HG03469 (cell line): ENCODE measurements at regions not wholly inside any gene's neighbourhood (a gene's known extent, or its start where the extent isn't known, plus 50 kb on each side); places are given as distances from the start of the nearest gene placed in this dataset.
"Not testable (repeated sequence)": the region's sequence is repeated elsewhere in the genome, so short reads cannot be mapped to it uniquely, and the experiment has no call there.

Source experiments
- ATAC-seq: cut with Tn5 transposase; IDR thresholded peaks from one replicate; pipeline ENCODE4 v1.9.1; 2021; ENCODE audit warnings: mild to moderate bottlenecking, moderate library complexity, moderate number of reproducible peaks; ENCODE audit not compliant: unreplicated experiment

DNA sequence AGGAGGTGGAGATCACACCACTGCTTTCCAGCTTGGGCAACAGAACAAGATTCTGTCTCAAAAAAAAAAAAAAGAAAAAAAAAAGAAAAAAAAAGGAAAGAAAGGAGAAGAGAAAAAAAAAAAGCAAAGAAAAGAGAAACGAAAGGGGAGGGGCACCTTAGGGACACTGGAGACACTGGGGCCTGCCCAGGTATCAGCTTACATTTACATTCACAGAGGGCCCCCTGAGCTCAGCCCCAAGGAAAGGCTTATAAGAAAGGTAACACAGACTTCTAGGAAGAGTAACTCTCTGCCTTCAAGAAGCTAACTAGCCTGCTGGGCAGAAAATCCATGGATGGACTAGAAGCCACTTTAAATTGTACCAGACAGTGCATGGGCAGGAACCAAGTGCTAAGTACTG lies 108.8 kb downstream of the NPY start:
- no peak for ATAC-seq

DNA sequence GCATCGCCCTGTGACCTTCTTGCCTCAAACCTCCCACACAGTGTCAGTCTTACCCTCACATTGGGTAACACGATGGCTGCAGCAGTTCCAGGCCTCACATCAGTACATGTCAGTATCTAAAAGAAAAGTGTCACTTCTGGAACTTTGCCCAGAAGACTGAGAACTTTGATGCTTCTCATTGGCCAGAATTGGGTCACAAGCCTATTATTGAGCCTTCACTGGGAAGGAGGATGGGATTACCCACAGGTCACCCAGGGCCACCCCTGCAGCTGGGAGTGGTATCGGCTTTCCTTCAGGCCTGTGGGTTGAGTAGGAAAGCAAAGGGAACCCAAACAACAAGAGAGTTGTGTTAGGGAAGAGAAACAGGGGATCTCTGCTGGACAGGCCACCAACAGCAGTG lies 111.5 kb downstream of the NPY start:
- ATAC-seq = no peak

DNA sequence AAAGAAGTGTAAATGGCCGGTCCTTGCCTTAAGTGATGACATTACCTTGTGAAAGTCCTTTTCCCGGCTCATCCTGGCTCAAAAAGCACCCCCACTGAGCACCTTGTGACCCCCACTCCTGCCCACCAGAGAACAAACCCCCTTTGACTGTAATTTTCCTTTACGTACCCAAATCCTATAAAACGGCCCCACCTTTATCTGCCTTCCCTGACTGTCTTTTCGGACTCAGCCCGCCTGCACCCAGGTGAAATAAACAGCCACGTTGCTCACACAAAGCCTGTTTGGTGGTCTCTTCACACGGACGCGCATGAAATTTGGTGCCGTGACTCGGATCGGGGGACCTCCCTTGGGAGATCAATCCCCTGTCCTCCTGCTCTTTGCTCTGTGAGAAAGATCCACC lies 112.4 kb downstream of the NPY start:
- not testable (repeated sequence) for ATAC-seq

DNA sequence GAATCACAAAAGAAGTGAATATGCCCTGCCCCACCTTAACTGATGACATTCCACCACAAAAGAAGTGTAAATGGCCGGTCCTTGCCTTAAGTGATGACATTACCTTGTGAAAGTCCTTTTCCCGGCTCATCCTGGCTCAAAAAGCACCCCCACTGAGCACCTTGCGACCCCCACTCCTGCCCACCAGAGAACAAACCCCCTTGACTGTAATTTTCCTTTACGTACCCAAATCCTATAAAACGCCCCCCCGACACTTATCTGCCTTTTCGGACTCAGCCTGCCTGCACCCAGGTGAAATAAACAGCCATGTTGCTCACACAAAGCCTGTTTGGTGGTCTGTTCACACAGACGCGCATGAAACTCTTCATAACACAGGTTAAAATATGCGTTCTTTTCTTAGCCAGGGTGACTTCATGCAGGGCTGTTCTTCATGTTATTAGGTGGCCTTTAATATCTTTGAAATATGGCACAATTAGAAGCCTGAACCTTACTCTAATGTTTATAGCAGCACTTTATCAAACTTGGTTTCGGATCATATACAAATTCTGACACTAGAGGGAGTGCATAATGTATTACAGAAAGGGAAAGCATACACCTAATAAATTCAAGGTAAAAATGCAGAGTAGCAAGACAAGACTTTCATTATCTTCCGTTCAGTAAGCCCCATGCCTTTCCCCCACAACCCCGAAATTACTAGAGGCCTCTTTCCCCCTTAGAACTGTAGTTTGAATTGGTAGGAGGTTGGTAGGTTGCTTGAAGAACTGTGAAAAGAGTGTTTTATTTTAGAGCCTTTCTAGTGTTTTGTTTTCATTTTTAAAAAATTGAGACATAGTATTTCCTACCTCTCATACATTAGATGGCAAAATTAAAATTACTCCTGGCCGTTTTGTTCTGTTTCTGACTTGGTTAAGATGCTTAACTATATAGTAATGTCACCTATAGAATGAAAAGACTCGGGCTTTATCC lies 117.9 kb downstream of the NPY start:
- no peak for ATAC-seq

DNA sequence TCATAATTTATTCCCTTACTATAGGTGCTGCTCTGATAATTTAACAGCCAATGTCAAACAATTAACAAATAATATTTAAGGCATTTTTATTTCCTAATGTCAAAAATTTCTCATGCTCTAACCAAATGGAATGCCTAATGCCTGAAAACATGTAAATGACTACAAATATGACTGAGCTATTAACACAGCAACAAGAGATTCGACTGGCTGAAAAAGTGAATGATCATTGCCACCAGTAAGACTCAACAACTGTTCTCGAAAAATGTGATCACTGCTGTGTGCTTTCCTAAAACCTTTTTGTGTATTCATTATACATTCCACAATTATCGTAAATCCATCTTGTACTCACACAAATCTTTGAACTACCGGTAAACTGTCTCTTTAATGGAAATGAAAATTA lies 118.7 kb downstream of the NPY start:
- ATAC-seq = no peak

DNA sequence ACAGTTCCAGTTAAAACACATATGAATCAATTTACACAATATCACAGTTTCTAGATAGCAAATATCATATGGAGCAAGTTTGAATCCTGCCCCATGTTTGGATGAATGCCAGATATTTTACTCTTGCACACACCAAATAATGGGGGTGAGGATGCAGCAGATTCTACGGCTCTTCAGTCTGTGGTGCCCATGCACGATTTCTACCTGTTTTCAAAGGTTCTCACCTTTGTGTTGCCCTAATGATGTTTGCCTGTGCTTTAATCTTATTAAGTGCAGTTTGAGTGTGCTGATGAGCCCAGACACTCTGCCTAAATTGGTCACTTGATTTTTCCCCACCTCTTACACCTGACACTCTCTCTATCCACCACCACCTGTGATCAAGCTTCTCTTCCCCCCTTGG lies 119.6 kb downstream of the NPY start:
- ATAC-seq = no peak

DNA sequence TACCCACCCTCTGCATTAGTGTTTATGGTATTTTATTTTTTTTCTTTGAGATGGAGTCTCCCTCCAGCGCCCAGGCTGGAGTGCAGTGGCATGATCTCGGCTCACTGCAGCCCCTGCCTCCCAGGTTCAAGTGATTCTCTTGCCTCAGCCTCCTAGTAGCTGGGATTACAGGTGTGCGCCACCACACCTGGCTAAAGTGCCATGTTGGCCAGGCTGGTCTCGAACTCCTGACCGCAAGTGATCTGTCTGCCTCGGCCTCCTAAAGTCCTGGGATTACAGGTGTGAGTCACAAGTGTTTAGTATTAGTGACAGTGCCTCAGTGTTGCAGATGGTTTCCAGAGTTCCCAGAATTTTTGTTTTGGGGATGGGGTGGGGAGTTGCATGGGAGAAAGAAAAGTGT lies 120.3 kb downstream of the NPY start:
- ATAC-seq = no peak

DNA sequence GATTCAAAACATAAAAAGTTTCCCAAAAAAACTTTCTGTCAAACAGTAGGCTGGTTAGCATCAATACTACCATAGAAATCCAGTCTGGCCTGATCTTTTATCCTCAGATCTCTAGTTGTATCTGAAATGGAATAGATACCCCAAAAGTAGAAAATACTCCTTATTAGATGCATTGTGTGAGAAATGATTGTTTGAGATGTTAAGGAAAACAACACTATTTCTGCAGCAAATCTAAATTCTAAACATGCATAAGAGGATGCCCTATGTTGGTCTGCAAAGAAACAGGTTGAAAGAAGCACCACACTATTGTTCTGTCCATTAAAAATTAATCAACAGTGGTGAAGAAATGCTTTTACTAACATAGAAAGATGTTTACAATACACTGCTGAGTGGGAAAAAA lies 121.0 kb downstream of the NPY start:
- ATAC-seq = no peak

DNA sequence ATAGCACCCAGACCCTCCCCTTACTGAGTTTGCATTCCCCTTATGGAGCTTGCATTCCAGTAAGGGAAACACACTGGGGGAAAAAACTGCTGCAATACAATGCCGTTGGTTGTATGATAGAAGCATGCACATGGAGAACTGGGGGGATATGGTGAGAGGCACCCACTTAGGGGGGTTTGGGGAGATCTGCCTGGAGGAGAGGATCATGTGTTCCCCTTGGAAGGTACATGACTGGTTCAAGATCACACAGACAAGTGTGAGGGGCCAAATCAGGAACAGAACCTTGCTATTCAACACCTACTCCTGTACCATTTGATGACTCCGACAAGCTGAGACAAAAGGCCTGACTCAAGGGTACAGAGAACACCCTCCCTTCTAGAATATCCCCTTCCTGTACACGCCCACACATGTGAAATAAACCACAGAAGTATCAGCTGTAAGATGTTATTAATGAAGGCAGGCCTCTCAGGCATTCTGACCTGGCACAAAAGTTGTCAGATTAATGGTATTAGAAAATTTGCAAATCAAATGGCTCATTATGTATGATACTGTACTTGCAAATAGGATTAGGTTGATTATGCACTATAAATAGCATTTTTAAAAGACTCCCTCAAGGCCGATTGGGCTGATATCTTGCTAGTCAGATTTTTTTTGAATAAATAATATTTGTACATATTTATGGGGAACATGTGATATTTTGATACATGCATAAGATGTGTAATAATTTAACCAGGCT lies 122.2 kb downstream of the NPY start:
- ATAC-seq = no peak

DNA sequence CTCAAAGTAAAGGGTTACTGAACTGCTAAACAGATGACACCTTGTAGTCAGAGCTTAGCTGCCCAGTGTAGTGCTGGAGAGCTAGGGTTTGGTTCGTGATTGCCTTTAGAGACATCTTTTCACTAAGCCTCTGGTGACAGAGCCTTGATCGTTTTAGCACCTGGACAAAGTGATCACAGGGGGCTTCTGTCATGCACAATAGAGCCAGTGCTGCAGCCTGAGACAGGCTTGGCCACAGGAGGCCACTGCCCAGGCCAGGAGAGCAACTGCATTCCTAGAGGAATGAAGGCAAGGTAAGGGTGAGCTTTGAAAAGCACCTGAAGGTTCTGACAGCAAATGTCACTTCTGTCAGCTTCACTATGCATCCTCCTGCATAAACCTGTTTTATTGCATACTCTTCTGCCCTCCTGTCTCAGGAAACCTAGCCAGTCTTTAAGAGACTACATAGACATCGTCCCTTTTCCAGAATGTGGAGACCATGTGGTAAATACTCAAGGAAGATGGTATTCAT lies 122.9 kb downstream of the NPY start:
- ATAC-seq = no peak

DNA sequence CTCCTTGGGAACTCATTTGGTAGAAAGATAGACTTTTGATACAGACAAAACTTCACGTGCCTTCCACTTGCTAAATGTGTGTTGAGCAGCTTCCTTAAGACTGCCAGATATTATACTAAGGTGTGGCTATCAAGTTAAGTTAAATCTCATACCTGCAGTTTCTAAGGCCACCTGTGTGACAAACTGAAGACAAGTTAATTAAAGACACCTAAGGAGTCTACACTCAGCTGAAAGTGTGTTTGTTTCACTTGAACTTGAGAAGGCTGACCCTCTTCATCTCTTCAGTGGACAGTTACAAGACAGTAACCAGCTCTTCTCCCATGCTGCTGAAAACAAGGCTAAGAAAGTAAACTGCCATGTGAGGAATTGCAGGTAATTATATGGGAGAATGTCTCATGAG lies 124.0 kb downstream of the NPY start:
- no peak for ATAC-seq

DNA sequence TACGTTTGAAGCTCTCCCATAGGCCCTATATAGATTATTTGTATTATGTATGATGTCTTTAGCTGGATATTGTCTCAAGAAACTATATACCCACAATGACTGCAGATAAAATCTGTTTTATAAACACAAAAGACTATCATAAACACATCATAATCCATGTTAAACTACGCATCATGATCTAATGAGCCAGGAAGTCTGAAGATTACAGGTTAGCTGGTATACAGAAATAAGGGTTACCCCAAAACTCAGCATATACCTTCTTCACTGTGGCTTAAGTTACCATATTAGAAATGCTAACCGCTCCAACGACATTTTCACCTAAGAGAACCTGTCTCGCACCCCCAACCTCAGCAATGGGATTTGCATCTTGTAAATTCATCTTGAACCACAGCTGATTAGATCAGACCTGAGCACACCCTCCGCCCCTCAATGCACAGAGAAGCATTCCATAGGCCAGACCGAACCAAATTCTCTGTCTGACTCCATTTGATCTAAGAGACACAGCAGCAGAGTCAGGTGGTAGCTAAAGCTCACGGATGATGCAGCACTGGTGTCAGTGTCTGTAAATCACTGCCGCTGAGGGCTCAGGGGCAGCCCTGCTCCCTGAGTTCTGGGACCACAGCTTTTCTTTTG lies 124.9 kb downstream of the NPY start:
- ATAC-seq = no peak

DNA sequence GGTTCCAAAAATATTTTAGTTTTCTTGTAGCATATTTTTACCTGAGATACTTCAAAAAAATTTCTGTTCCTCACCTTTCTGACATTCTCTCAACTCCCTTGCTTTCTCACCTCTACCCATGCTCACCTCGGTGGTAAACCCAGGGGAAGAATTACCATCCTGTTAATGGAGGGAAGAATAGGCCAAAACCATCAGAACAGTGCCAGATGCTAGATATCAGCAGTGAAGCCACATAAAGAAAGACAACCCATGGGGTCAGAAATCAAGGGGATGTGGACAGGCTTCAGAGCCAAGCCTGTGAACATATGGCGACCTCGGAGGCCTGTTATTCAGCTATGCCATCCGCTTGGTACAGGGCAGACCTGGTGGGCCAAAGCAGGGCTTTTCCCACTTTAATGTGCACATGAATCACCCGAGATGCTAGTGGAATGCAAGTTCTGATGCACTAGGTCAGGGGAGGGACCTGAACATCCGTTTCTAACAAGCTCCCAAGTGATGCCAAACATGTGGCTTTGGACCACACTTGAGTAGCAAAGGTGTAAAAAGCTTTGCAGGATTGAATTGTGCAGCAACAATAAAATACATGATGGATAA lies 125.5 kb downstream of the NPY start:
- ATAC-seq = no peak

DNA sequence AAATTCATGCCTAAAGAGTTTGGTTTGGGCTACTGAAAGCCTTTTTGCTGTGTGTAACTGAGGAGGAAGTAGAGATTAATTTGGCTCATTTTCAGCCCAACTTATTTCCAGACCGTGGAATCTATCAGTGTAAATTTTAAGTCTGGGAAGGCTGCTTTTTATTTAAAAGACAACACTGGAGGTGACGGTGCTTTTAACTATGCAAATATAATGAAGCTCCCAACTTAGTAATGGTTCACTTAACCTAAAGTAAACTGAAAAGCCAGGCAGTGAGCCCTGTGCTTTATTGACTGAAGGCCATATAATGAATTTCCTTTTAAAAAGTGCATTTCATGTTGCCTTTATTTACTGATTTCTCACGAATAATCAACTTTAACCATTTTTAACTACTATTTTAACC lies 127.2 kb downstream of the NPY start:
- ATAC-seq = no peak

DNA sequence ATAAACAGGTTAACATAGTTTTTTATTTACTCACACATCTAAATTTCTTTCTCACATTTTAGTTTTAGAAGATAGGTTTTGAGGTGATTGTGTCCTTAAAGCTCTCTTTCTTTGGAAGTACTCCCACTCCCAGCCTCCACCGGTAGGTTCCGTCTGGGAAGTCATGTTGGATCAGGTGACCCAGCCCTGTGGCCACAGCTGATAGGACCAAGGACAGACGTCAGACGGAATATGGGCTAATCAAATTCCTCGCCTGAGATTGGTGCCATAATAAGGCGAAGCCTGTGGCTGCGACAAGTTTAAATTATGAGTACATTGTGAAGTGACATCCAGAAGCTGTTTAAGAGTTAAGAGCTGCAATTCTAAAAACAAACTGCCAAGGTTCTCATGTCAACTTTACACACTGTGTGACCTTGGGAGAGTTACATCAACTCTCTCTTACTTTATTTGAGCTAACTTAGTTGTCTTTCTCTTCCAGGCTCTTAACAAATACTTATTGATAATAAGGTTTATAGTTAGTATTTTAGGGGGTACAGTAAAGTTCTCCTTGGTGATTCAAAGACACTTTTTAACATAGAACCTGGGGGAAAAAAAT lies 133.6 kb downstream of the NPY start:
- no peak for ATAC-seq

DNA sequence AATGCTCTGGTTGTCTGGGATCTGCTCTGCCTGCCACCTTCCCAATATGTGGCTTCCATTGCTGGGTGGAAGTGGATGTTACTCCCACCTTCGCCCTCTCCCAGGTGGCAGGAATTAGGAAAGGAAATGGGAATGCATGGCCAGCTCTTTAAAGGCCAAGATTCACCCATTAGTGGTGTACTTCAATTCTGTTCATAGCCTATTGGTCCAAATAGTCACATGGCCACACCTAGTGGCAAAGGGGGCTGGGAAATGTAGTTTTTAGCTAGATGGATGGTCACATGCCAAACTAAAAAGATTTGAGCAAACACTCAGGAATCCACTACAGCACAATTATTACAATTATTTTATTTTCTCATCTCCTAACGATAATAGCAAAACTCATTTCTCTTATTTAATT lies 135.1 kb downstream of the NPY start:
- ATAC-seq = no peak

DNA sequence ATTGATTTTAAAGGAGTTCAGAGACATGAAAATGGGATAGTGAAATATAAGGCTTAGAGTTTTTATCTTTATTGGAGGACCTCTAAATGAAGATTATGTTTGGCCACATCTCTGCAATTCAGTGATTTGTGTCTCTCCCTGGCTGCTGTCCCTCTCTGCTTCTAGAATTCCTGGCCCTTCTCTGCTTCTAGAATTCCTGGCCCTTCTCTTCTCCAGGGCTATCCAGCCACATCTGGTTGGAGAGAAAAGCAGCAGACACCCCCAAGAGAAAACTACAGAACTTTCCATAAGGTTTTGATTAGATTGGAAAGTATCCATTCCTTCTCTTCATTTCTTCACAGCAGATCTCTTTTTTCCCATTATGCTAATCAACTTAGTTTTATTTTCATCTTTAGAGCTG lies 135.5 kb downstream of the NPY start:
- no peak for ATAC-seq

DNA sequence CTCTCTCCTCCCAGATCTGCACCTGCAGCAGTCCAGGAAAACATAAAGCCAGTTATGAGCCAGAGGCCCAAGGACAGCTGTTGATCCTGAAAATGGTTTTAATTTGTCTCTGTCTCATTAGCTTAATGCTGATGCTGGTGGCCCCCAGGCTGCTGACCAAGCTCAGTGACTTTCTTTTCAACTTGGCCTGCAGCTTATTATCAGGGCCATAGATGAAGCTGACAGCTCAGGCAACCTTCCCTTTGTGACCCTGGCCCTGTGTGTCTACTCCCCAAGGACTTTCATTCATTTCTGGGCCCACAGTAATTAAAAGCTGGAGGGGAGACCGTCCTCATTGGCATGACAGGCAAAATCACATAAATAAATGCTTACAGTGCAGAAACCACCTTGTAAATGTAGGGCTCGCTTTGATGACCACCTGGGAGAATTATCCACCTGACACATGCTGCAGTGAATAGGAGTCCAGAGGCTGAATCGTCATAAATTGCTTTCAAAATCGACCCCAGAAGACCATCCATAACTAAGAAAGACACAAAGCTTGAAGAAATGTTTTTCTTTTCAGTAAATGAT lies 138.5 kb downstream of the NPY start:
- no peak for ATAC-seq

DNA sequence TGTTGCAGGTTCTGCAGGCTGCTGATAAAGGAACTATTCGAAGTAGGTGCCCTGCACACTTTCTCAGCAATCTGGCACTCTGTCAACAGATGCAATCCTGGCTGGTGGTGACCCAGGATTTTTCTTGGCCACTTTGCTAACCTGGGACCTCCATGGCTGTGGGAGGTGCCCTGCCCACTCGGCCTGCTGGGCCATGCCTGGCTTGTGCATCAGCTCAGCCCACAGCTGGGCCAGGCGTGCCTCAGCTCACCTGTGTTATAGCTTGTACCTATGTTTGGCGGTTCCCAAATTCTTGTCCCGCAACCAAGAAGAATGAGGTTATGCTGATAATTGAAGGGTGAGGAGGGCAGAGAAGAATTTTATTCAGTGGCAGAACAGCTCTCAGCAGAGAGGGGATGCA lies 141.7 kb downstream of the NPY start:
- no peak for ATAC-seq

DNA sequence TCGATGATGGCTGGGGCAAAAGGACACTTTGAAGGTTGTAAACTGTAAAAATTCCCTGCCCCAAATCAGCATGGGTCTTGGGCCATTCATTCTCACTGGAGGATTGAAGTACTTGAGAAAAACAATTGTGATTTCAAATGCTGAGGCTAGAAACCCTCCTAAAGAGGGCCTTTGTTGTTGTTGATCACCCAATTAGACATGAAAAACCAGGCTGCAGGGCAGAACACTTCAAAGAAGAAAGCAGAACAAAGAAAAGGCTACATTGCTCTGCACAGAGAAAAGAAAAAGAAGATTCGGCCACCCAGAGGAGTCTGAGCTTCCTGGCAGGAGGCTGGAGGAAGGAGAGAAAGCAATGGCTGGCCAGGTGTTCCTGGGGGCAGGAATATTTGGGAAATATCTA lies 143.1 kb downstream of the NPY start:
- no peak for ATAC-seq
